Ishikawa (cell line): ENCODE measurements at regions not wholly inside any gene's neighbourhood (a gene's known extent, or its start where the extent isn't known, plus 50 kb on each side); places are given as distances from the start of the nearest gene placed in this dataset.

Experiments used
- CEBPB ChIP-seq: IDR thresholded peaks from 2 replicates; pipeline ENCODE4 v1.6.1; 2012
- CREB1 ChIP-seq: IDR thresholded peaks from 2 replicates; pipeline ENCODE4 v1.6.1; 2012; ENCODE audit warnings: low read depth
- EGR1 ChIP-seq: IDR thresholded peaks from 2 replicates; pipeline ENCODE4 v1.6.1; 2012
- EP300 ChIP-seq: IDR thresholded peaks from 2 replicates; pipeline ENCODE4 v1.6.1; 2012; ENCODE audit warnings: borderline replicate concordance
- FOXM1 ChIP-seq: IDR thresholded peaks from 2 replicates; pipeline ENCODE4 v1.6.1; 2012; ENCODE audit warnings: low read depth, borderline replicate concordance
- NFIC ChIP-seq: IDR thresholded peaks from 2 replicates; pipeline ENCODE4 v1.6.1; 2012
- RAD21 ChIP-seq: IDR thresholded peaks from 2 replicates; pipeline ENCODE4 v1.6.1; 2012; ENCODE audit warnings: low read depth
- TAF1 ChIP-seq: IDR thresholded peaks from 2 replicates; pipeline ENCODE4 v1.6.1; 2012; ENCODE audit warnings: low read depth, mild to moderate bottlenecking
- TCF12 ChIP-seq: IDR thresholded peaks from 2 replicates; pipeline ENCODE4 v1.6.1; 2012; ENCODE audit warnings: low read depth
- TEAD4 ChIP-seq: IDR thresholded peaks from 2 replicates; pipeline ENCODE4 v1.6.1; 2012
- YY1 ChIP-seq: IDR thresholded peaks from 2 replicates; pipeline ENCODE4 v1.6.1; 2012; ENCODE audit warnings: low read depth
- ZBTB7A ChIP-seq: IDR thresholded peaks from 2 replicates; pipeline ENCODE4 v1.6.1; 2012; ENCODE audit warnings: low read depth
- TF ChIP-seq, protein P1 (sequence below): IDR thresholded peaks from 2 replicates; pipeline ENCODE4 v1.6.1; 2012; ENCODE audit warnings: low read depth, mild to moderate bottlenecking
- TF ChIP-seq, protein P2 (sequence below): IDR thresholded peaks from 2 replicates; pipeline ENCODE4 v1.6.1; 2012
- TF ChIP-seq, protein P3 (sequence below): IDR thresholded peaks from 2 replicates; pipeline ENCODE4 v1.6.1; 2012

DNA sequence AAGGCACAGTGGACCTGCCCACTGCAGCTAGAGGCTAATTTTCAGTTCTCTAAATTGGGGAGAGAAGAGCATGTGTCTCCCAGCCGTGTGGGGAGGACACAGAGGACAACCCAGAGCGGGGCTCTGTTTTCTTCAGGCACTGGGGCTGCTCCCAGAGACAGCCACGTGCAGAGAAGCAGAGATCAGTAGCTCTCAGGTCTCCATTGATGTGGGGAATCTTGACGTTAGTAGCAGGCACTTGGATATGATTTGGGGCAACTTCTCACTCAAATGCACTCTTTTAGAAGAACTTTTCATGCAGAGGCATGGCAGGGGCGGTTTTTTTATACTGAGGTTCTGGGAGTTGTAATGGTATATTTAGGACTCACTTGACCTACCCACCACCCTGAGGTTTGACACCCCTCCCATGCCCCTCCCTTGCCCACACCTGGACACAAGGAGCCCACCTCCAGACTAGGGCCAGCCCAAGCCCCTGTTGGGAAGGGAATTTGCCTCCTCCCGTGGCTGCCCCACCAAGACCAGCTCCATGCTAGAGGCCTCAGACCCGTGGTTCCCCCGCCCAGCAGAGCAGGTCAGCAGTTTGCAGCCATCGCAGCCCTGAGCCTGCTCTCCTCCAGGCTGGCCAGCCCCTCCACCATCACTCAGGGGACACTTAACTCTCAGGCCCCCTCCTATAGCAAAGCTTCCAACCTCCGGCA, 94.2 kb upstream of the RTL6 start:
- TF ChIP-seq YY1: no peak
- TF ChIP-seq EP300: no peak

DNA sequence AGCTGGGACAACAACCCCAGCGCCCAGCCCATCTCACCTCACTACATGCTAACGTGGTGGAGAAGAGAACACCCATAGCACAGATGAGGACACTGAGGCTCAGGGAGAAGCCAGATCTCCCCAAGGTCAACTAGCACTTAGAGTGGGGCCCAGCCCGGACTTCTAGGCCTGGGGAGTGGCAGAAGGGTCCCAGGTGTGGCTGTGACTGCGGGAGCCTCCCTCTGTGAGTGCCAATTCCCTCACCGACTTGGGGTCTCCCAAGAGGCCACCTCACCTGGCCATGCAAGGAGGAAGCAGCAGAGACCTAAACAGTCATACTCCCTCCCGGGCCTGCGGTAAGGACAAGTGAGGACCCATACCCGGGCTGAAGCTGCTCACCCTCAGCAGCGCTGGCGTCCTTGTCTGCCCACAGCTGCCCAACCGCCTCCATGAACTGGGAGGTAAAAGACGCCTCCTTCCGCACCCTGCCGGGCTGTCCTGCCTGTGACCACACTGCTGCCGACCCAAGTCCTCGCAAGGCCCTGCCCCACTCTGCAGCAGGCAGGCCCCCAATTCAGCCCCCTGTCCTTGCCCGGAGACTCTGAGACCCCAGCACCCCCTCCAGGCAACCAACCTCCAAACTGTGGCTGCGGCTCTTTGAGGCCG, 93.2 kb upstream of the RTL6 start:
- TF ChIP-seq EP300 (no peak), CREB1 (no peak), YY1 (no peak)
- TF ChIP-seq, protein P1, sequence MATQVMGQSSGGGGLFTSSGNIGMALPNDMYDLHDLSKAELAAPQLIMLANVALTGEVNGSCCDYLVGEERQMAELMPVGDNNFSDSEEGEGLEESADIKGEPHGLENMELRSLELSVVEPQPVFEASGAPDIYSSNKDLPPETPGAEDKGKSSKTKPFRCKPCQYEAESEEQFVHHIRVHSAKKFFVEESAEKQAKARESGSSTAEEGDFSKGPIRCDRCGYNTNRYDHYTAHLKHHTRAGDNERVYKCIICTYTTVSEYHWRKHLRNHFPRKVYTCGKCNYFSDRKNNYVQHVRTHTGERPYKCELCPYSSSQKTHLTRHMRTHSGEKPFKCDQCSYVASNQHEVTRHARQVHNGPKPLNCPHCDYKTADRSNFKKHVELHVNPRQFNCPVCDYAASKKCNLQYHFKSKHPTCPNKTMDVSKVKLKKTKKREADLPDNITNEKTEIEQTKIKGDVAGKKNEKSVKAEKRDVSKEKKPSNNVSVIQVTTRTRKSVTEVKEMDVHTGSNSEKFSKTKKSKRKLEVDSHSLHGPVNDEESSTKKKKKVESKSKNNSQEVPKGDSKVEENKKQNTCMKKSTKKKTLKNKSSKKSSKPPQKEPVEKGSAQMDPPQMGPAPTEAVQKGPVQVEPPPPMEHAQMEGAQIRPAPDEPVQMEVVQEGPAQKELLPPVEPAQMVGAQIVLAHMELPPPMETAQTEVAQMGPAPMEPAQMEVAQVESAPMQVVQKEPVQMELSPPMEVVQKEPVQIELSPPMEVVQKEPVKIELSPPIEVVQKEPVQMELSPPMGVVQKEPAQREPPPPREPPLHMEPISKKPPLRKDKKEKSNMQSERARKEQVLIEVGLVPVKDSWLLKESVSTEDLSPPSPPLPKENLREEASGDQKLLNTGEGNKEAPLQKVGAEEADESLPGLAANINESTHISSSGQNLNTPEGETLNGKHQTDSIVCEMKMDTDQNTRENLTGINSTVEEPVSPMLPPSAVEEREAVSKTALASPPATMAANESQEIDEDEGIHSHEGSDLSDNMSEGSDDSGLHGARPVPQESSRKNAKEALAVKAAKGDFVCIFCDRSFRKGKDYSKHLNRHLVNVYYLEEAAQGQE: no peak
- TF ChIP-seq, protein P2, sequence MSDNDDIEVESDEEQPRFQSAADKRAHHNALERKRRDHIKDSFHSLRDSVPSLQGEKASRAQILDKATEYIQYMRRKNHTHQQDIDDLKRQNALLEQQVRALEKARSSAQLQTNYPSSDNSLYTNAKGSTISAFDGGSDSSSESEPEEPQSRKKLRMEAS: no peak

DNA sequence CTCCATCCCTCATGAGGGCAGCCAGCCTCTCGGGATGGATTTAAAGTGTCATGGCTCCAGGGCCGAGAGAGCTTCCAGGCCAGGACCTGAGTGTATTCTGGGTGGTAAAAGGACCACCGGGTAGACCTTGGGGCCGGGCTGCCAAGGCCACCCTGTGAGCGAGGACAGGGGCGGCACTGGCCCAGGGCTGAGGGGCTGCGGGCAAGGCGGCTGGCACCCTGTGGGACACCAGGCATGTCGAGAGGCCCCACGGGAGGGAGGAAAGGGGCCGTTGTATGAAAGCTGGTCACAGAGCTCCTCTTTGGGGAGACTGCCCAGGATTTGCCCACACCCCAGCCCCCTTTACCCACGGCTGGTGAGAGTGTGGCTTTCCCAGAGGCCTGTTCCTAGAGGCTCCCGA, 92.3 kb upstream of the RTL6 start:
- TF ChIP-seq CREB1 (no peak), CEBPB (no peak), TEAD4 (no peak), RAD21 (no peak), FOXM1 (no peak)
- TF ChIP-seq, protein P2: no peak

DNA sequence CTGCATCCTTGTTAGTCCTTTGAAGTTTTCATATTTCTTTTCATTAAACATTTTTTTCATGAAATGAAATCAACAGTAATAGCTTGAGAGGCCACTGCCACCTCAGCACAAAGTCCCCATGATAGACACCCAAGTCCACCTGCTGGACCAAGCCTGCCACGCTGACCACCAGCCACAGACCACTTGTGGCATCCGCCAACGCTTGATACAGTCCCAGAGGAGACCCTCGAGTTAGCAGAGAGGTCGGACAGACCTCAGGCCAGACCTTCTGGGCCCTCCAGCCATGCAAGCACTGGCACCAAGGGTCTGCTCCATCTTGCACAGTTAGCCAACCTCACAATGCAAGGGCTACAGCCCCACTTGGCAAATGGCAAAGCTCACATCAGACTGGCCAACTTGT, 91.8 kb upstream of the RTL6 start:
- TF ChIP-seq, protein P2: no peak

DNA sequence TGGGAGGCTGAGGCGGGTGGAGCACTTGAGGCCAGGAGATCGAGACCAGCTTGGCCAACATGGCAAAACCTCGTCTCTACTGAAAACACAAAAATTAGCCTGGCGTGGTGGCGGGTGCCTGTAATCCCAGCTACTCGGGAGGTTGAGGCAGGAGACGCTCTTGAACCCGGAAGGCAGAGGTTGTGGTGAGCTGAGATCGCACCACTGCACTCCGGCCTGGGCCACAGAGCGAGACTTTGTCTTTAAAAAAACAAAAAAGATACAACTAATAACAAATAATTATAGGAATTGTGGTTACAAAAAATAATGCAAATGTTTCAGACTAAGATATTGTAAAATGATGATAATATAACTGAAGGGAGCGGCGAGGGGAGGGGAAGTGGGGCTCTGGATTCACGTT, 90.3 kb upstream of the RTL6 start:
- TF ChIP-seq, protein P2: no peak
- no peak for TF ChIP-seq CEBPB

DNA sequence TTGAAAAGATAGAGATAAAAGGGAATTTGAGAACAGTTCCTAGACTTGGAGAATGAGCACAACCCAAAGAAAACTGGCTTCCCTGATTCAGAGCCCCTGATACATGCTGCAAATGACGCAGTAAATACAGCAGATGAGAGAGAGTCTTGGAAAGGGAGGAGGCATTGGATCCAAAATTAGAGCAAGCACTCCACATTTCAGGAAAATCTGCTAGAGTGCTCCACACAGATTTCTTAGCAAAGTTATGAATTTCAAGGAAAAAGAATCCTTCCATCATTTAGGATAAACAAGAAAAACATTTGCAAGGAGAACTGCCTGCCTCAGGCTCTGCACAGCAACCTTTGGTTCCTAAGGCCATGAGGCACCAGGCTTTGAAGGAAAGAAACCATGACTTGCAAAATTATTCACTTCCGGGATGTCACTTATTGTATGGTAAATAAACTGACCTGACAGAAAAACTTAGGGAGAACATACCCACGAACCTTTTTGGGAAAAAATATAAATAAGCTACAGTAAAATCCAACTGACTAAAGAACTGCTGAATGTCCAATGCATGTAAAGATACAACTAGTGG, 89.8 kb upstream of the RTL6 start:
- TF ChIP-seq EP300 (no peak), YY1 (no peak), CREB1 (no peak), TCF12 (no peak), TEAD4 (no peak), EGR1 (no peak), ZBTB7A (no peak), NFIC (no peak), CEBPB (no peak), FOXM1 (no peak), RAD21 (no peak), TAF1 (no peak)
- TF ChIP-seq, protein P1: no peak
- TF ChIP-seq, protein P2: no peak
- TF ChIP-seq, protein P3, sequence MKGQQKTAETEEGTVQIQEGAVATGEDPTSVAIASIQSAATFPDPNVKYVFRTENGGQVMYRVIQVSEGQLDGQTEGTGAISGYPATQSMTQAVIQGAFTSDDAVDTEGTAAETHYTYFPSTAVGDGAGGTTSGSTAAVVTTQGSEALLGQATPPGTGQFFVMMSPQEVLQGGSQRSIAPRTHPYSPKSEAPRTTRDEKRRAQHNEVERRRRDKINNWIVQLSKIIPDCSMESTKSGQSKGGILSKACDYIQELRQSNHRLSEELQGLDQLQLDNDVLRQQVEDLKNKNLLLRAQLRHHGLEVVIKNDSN: no peak
